ENCODE measurements at regions not wholly inside any gene's neighbourhood (a gene's known extent, or its start where the extent isn't known, plus 50 kb on each side); places are given as distances from the start of the nearest gene placed in this dataset.

- no peak overlapping the region for H3K4me2 ChIP-seq (ENCODE audit: insufficient read depth, low read length)
- 93% methylated on average over 1 of the region's 1 CpG for whole genome bisulfite sequencing (ENCODE audit: insufficient coverage, low coverage, missing lambda C conversion rate)
- no peak overlapping the region for H3K9ac ChIP-seq (ENCODE audit: insufficient read depth in 1 of 2, low read depth in 2 of 2, low read length in 2 of 2)
- no peak for TF ChIP-seq PRDM10 (IDR thresholded peaks at IDR 0.05; ENCODE audit: partially characterized antibody)
- peak; percentile 85 for TF ChIP-seq ZNF146 (CRISPR knock-in tag; IDR thresholded peaks at IDR 0.05; ENCODE audit: unreplicated experiment)
- no peak overlapping the region for H3K27ac ChIP-seq (ENCODE audit: extremely low read depth, low read depth, low read length)
- no peaks in the 10 kb centered on the region for H3K9me3 ChIP-seq (replicated peaks; ENCODE audit: control insufficient read depth, insufficient read depth, low read depth, low read length)
- no peak for DNase-seq (ENCODE audit: extremely low read depth in 1 of 4, low spot score in 3 of 4)
- ChIA-PET POLR2A (interaction anchor here (0.9 kb wide), 1 partner anchor 69 kb away, joined by 3 read pairs; no protein-coding TSS in a partner anchor), CTCF (ENCODE audit: low intra/inter-chr PET ratio) (no interaction called here)
- no peaks in the 10 kb centered on the region for H3K79me2 ChIP-seq (ENCODE audit: control insufficient read depth, insufficient read depth, low read length)
- intact Hi-C loops (cut with micrococcal nuclease): no loop called here
- H3K4me3 ChIP-seq: no peak overlapping the region
- H4K20me1 ChIP-seq (replicated peaks; ENCODE audit: control insufficient read depth, insufficient read depth, low read length): no peaks in the 10 kb centered on the region
- no TSS peak for BruUV-seq (replicated peaks)
- H3K27me3 ChIP-seq (ENCODE audit: control insufficient read depth in 2 of 2, insufficient read depth in 2 of 2, low read length in 2 of 2): no peaks in the 10 kb centered on the region
- H3K4me1 ChIP-seq (replicated peaks in 1 of 2; ENCODE audit: control insufficient read depth in 2 of 2, insufficient read depth in 2 of 2, low read length in 2 of 2): peaks cover under 1 to 2% of the 10 kb centered on the region in 2 experiments; a peak in 3 of 5 replicates
- no peak for ATAC-seq
- no peak for FAIRE-seq
- in situ Hi-C loops (cut with MboI): no loop called here
- H3K36me3 ChIP-seq (ENCODE audit: control insufficient read depth, insufficient read depth, low read length): no peaks in the 10 kb centered on the region
- no peaks in the 10 kb centered on the region for H3K9me1 ChIP-seq (ENCODE audit: control insufficient read depth, insufficient read depth, low read length)
- H2AFZ ChIP-seq (ENCODE audit: low read depth, low read length): no peak overlapping the region
Observed at GRCh38 chr1:235006132-235006721, 122.4 kb downstream of the TOMM20 start.

All from K562 (cell line).